HG03103 (cell line): ENCODE measurements at regions not wholly inside any gene's neighbourhood (a gene's known extent, or its start where the extent isn't known, plus 50 kb on each side); places are given as distances from the start of the nearest gene placed in this dataset.

Experiments
- ATAC-seq: cut with Tn5 transposase; IDR thresholded peaks from one replicate; pipeline ENCODE4 v1.9.1; 2021; ENCODE audit warnings: low read depth; ENCODE audit not compliant: unreplicated experiment

- no peak for ATAC-seq
Measured at GRCh38 chr16:27123795-27124409, 57.2 kb downstream of the C16orf82 start.

- no peak for ATAC-seq
Measured at GRCh38 chr16:27127308-27127707, 60.6 kb downstream of the C16orf82 start.

GRCh38 chr16:27129401-27129800, 62.7 kb downstream of the C16orf82 start:
- ATAC-seq: no peak

GRCh38 chr16:27138257-27138656, 65.1 kb upstream of the KDM8 start:
- no peak for ATAC-seq

GRCh38 chr16:27145630-27146029, 57.7 kb upstream of the KDM8 start:
- no peak for ATAC-seq

- peak; percentile 83 for ATAC-seq
Measured at GRCh38 chr16:27149986-27150385, 53.3 kb upstream of the KDM8 start.

GRCh38 chr16:27152121-27152520, 51.2 kb upstream of the KDM8 start:
- ATAC-seq: no peak

- ATAC-seq: no peak
Measured at GRCh38 chr16:27152801-27153200, 50.5 kb upstream of the KDM8 start.
